WTC11 (cell line): ENCODE measurements at regions not wholly inside any gene's neighbourhood (a gene's known extent, or its start where the extent isn't known, plus 50 kb on each side); places are given as distances from the start of the nearest gene placed in this dataset.

ENCODE experiments used
- ATAC-seq: fragments of 200-7000 bp; cut with Tn5 transposase; 2 replicates; pipeline ENCODE4 v1.10.0; 2021; ENCODE audit warnings: mild to moderate bottlenecking, moderate library complexity
- CTCF ChIA-PET: fragments of 300-600 bp; sonication (Branson Sonifier 250); formaldehyde crosslinking; loops from one replicate; lab custom pipeline; 2021; ENCODE audit warnings: antibody characterized with exemption; lab: Charles Lee
- POLR2A ChIA-PET: fragments of 350-600 bp; sonication (Branson Sonifier 250); formaldehyde crosslinking; loops from one replicate; lab custom pipeline; 2021; ENCODE audit warnings: antibody characterized with exemption; lab: Charles Lee
- DNase-seq: peaks from one replicate; pipeline ENCODE4 v3.0.0; 2021; ENCODE audit warnings: low spot score
- H3K27ac Mint-ChIP-seq: 2 replicates; pipeline ENCODE4 v1.8.0; 2021; ENCODE audit warnings: mixed read lengths
- H3K27me3 Mint-ChIP-seq: 2 replicates; pipeline ENCODE4 v1.8.0; 2021; ENCODE audit warnings: low read depth, mild to moderate bottlenecking, moderate library complexity, mixed read lengths
- H3K36me3 Mint-ChIP-seq: 2 replicates; pipeline ENCODE4 v1.8.0; 2021; ENCODE audit warnings: mixed read lengths
- H3K4me1 Mint-ChIP-seq: 2 replicates; pipeline ENCODE4 v1.8.0; 2022; ENCODE audit warnings: mixed read lengths
- H3K4me3 Mint-ChIP-seq: 2 replicates; pipeline ENCODE4 v1.8.0; 2021; ENCODE audit warnings: mild to moderate bottlenecking, moderate library complexity, mixed read lengths
- H3K9me3 Mint-ChIP-seq: 2 replicates; pipeline ENCODE4 v1.8.0; 2021; ENCODE audit warnings: mixed read lengths
- AR ChIP-seq: fragments of 250-450 bp; sonication (Bioruptor Pico); IDR thresholded peaks from 2 replicates; pipeline ENCODE4 v1.9.0; 2021; ENCODE audit warnings: mild to moderate bottlenecking
- CTCF ChIP-seq: fragments of 200-600 bp; IDR thresholded peaks from 2 replicates; pipeline ENCODE4 v1.8.0; 2022; ENCODE audit warnings: antibody characterized with exemption
- FOXK1 ChIP-seq: sonication (generic); formaldehyde crosslinking; IDR thresholded peaks from 2 replicates; pipeline ENCODE4 v1.8.0; 2022; ENCODE audit warnings: mild to moderate bottlenecking, moderate library complexity, missing genetic modification reagents
- GABPB1 ChIP-seq: sonication (generic); formaldehyde crosslinking; IDR thresholded peaks from 2 replicates; pipeline ENCODE4 v1.8.1; 2023; ENCODE audit warnings: mild to moderate bottlenecking, missing genetic modification reagents
- GRHL2 ChIP-seq: fragments of 250-450 bp; sonication (Bioruptor Pico); IDR thresholded peaks from 2 replicates; pipeline ENCODE4 v1.8.0; 2022; ENCODE audit warnings: mild to moderate bottlenecking, moderate library complexity; ENCODE audit not compliant: insufficient replicate concordance, severe bottlenecking
- JAZF1 ChIP-seq: fragments of 250-450 bp; sonication (Bioruptor Pico); IDR thresholded peaks from 2 replicates; pipeline ENCODE4 v1.9.0; 2021; ENCODE audit warnings: moderate library complexity, mild to moderate bottlenecking, inconsistent platforms
- JUN ChIP-seq: sonication (generic); formaldehyde crosslinking; IDR thresholded peaks from 2 replicates; pipeline ENCODE4 v1.8.0; 2023; ENCODE audit warnings: mild to moderate bottlenecking, missing genetic modification reagents
- KAT7 ChIP-seq: sonication (generic); formaldehyde crosslinking; IDR thresholded peaks from 2 replicates; pipeline ENCODE4 v1.8.1; 2023; ENCODE audit warnings: missing genetic modification reagents, mild to moderate bottlenecking, borderline replicate concordance
- MXD4 ChIP-seq: fragments of 250-450 bp; sonication (Bioruptor Pico); IDR thresholded peaks from 2 replicates; pipeline ENCODE4 v1.8.0; 2021; ENCODE audit warnings: mild to moderate bottlenecking, moderate library complexity, borderline replicate concordance
- MYBL2 ChIP-seq: sonication (generic); formaldehyde crosslinking; IDR thresholded peaks from 2 replicates; pipeline ENCODE4 v1.8.1; 2023; ENCODE audit warnings: mild to moderate bottlenecking, moderate library complexity, missing genetic modification reagents
- NFYB ChIP-seq: sonication (generic); formaldehyde crosslinking; conservative IDR thresholded peaks from 2 replicates; pipeline ENCODE4 v1.8.0; 2022; ENCODE audit warnings: low read depth, missing genetic modification reagents
- NR3C1 ChIP-seq: sonication (generic); formaldehyde crosslinking; conservative IDR thresholded peaks from 2 replicates; pipeline ENCODE4 v1.8.1; 2023; ENCODE audit warnings: low read depth, mild to moderate bottlenecking, missing genetic modification reagents
- PRDM15 ChIP-seq: sonication (generic); formaldehyde crosslinking; IDR thresholded peaks from 2 replicates; pipeline ENCODE4 v1.8.0; 2022; ENCODE audit warnings: missing genetic modification reagents
- SMAD3 ChIP-seq: sonication (generic); formaldehyde crosslinking; IDR thresholded peaks from 2 replicates; pipeline ENCODE4 v1.8.0; 2022; ENCODE audit warnings: missing genetic modification reagents, mild to moderate bottlenecking, borderline replicate concordance
- TP53 ChIP-seq: sonication (generic); formaldehyde crosslinking; IDR thresholded peaks from 2 replicates; pipeline ENCODE4 v1.8.1; 2023; ENCODE audit warnings: mild to moderate bottlenecking, missing genetic modification reagents
- ZNF121 ChIP-seq: sonication (generic); formaldehyde crosslinking; IDR thresholded peaks from 2 replicates; pipeline ENCODE4 v1.8.0; 2023; ENCODE audit warnings: missing genetic modification reagents
- ZNF263 ChIP-seq: sonication (generic); formaldehyde crosslinking; IDR thresholded peaks from 2 replicates; pipeline ENCODE4 v1.8.1; 2022; ENCODE audit warnings: low read depth, mild to moderate bottlenecking, moderate library complexity, missing genetic modification reagents
- ZNF317 ChIP-seq: sonication (generic); formaldehyde crosslinking; IDR thresholded peaks from 2 replicates; pipeline ENCODE4 v1.8.1; 2023; ENCODE audit warnings: low read depth, mild to moderate bottlenecking, moderate library complexity, missing genetic modification reagents, borderline replicate concordance
- ZNF396 ChIP-seq: fragments of 250-450 bp; sonication (Bioruptor Pico); IDR thresholded peaks from 2 replicates; pipeline ENCODE4 v1.8.0; 2021; ENCODE audit warnings: mild to moderate bottlenecking, moderate library complexity, borderline replicate concordance
- ZNF671 ChIP-seq: fragments of 250-450 bp; sonication (Bioruptor Pico); IDR thresholded peaks from 2 replicates; pipeline ENCODE4 v1.8.0; 2021; ENCODE audit warnings: mild to moderate bottlenecking
- TF ChIP-seq, protein P1 (sequence below): fragments of 250-450 bp; sonication (Bioruptor Pico); IDR thresholded peaks from 2 replicates; pipeline ENCODE4 v1.8.0; 2021; ENCODE audit warnings: mild to moderate bottlenecking
- TF ChIP-seq, protein P2 (sequence below): sonication (generic); formaldehyde crosslinking; conservative IDR thresholded peaks from 2 replicates; pipeline ENCODE4 v1.8.1; 2023; ENCODE audit warnings: mild to moderate bottlenecking, low read depth, missing genetic modification reagents, moderate library complexity

DNA sequence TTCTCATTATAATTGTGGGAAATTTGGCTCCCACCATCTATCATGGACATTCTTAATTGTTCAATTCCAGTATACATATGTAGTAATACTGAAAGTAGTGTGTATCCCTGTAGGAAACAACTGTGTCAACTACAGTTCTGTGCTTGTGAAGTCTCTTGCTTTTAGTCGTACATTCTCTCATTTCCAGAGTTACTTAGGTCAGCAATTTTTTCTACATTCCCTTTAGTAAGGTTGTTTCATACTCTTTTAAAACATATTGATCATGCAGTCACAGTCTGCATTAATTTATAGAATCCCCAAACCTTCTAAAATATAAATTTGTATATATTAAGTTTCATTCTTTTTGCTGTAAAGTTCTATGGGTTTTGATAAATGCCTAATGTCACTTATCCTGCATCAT is 289.2 kb upstream of the PCDH10 start:
- H3K27me3 Mint-ChIP-seq = no peaks in the 10 kb centered on the region
- H3K36me3 Mint-ChIP-seq = no peaks in the 10 kb centered on the region
- H3K27ac Mint-ChIP-seq = no peak overlapping the region
- no peak for TF ChIP-seq NR3C1
- no peak for TF ChIP-seq JUN (CRISPR knock-in tag)
- TF ChIP-seq AR (CRISPR knock-in tag) = no peak
- TF ChIP-seq, protein P1, sequence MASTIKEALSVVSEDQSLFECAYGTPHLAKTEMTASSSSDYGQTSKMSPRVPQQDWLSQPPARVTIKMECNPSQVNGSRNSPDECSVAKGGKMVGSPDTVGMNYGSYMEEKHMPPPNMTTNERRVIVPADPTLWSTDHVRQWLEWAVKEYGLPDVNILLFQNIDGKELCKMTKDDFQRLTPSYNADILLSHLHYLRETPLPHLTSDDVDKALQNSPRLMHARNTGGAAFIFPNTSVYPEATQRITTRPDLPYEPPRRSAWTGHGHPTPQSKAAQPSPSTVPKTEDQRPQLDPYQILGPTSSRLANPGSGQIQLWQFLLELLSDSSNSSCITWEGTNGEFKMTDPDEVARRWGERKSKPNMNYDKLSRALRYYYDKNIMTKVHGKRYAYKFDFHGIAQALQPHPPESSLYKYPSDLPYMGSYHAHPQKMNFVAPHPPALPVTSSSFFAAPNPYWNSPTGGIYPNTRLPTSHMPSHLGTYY (CRISPR knock-in tag) = no peak
- no peak for TF ChIP-seq SMAD3 (CRISPR knock-in tag)
- TF ChIP-seq CTCF = no peak
- no peak for TF ChIP-seq ZNF317
- no peak for TF ChIP-seq GRHL2 (CRISPR knock-in tag)
- POLR2A ChIA-PET = no interaction called here
- CTCF ChIA-PET = no interaction called here
- H3K4me3 Mint-ChIP-seq = no peak overlapping the region
- no peaks in the 10 kb centered on the region for H3K9me3 Mint-ChIP-seq
- ATAC-seq = no peak
- DNase-seq = no peak
- no peaks in the 10 kb centered on the region for H3K4me1 Mint-ChIP-seq

DNA sequence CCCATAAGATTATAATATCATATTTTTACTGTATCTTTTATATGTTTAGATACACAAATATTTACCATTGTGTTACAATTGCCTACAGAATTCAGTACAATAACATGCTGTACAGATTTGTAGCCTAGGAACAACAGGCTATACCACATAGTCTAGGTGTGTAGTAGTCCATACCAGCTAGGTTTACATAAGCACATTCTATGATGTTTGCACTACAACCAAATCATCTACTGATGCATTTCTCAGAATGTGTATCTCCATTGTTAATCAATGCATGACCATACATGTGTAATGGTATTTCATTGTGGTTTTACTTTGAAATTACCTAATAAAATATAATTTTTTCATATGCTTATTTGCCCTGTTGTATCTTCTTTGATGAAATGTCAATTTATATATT is 288.1 kb upstream of the PCDH10 start:
- H3K4me3 Mint-ChIP-seq = no peak overlapping the region
- CTCF ChIA-PET = no interaction called here

More for the DNA sequence above, 288.1 kb upstream of the PCDH10 start:
- H3K9me3 Mint-ChIP-seq = no peaks in the 10 kb centered on the region
- DNase-seq (no peak), ATAC-seq (no peak)
- TF ChIP-seq, protein P1 (CRISPR knock-in tag) = no peak
- no peak for TF ChIP-seq PRDM15
- TF ChIP-seq TP53 (CRISPR knock-in tag) = no peak
- no peak for TF ChIP-seq MYBL2 (CRISPR knock-in tag)
- TF ChIP-seq SMAD3 (CRISPR knock-in tag) = no peak
- TF ChIP-seq ZNF396 (CRISPR knock-in tag) = no peak
- TF ChIP-seq, protein P2, sequence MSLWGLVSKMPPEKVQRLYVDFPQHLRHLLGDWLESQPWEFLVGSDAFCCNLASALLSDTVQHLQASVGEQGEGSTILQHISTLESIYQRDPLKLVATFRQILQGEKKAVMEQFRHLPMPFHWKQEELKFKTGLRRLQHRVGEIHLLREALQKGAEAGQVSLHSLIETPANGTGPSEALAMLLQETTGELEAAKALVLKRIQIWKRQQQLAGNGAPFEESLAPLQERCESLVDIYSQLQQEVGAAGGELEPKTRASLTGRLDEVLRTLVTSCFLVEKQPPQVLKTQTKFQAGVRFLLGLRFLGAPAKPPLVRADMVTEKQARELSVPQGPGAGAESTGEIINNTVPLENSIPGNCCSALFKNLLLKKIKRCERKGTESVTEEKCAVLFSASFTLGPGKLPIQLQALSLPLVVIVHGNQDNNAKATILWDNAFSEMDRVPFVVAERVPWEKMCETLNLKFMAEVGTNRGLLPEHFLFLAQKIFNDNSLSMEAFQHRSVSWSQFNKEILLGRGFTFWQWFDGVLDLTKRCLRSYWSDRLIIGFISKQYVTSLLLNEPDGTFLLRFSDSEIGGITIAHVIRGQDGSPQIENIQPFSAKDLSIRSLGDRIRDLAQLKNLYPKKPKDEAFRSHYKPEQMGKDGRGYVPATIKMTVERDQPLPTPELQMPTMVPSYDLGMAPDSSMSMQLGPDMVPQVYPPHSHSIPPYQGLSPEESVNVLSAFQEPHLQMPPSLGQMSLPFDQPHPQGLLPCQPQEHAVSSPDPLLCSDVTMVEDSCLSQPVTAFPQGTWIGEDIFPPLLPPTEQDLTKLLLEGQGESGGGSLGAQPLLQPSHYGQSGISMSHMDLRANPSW = no peak
- TF ChIP-seq JAZF1 (CRISPR knock-in tag) = no peak
- TF ChIP-seq ZNF263 = no peak
- TF ChIP-seq KAT7 = no peak
- TF ChIP-seq ZNF121 (CRISPR knock-in tag) = no peak
- no peak for TF ChIP-seq ZNF671 (CRISPR knock-in tag)
- TF ChIP-seq NFYB = no peak
- TF ChIP-seq FOXK1 (CRISPR knock-in tag) = no peak
- no peak for TF ChIP-seq NR3C1
- no peak for TF ChIP-seq GABPB1 (CRISPR knock-in tag)
- no peak for TF ChIP-seq MXD4 (CRISPR knock-in tag)
- no peaks in the 10 kb centered on the region for H3K36me3 Mint-ChIP-seq
- no peaks in the 10 kb centered on the region for H3K27me3 Mint-ChIP-seq
- no peak overlapping the region for H3K27ac Mint-ChIP-seq
- H3K4me1 Mint-ChIP-seq = no peaks in the 10 kb centered on the region
- POLR2A ChIA-PET = no interaction called here
